ENCODE measurements at regions not wholly inside any gene's neighbourhood (a gene's known extent, or its start where the extent isn't known, plus 50 kb on each side); places are given as distances from the start of the nearest gene placed in this dataset.

- Histone ChIP-seq H3K4me1 (ENCODE audit: control insufficient read depth, insufficient read depth, low read length) (no peaks in the 10 kb centered on the region), H3K36me3 (ENCODE audit: control insufficient read depth, insufficient read depth, low read length) (no peaks in the 10 kb centered on the region), H3K4me3 (ENCODE audit: low read depth, low read length) (no peak overlapping the region), H3K9ac (ENCODE audit: low read depth, low read length) (no peak overlapping the region), H3K27me3 (ENCODE audit: control insufficient read depth, insufficient read depth, low read length) (no peaks in the 10 kb centered on the region), H3K9me3 (ENCODE audit: control insufficient read depth, insufficient read depth, low read length) (0 out of 2 replicates have a peak, but pooled peaks cover 6% of the 10 kb centered on the region), H3K27ac (ENCODE audit: low read depth, low read length) (no peak overlapping the region)
These were observed 316.8 kb downstream of the SETD4 start for GRCh38 chr21:35743571-35743970.

- no peaks in the 10 kb centered on the region for H3K4me1 ChIP-seq (ENCODE audit: control insufficient read depth, insufficient read depth, low read length)
- no peaks in the 10 kb centered on the region for H3K27me3 ChIP-seq (ENCODE audit: control insufficient read depth, insufficient read depth, low read length)
- H3K9ac ChIP-seq (ENCODE audit: low read depth, low read length) = no peak overlapping the region
- no peak overlapping the region for H3K4me3 ChIP-seq (ENCODE audit: low read depth, low read length)
- no peaks in the 10 kb centered on the region for H3K36me3 ChIP-seq (ENCODE audit: control insufficient read depth, insufficient read depth, low read length)
- 0 out of 2 replicates have a peak, but pooled peaks cover 7% of the 10 kb centered on the region for H3K9me3 ChIP-seq (ENCODE audit: control insufficient read depth, insufficient read depth, low read length)
- no peak overlapping the region for H3K27ac ChIP-seq (ENCODE audit: low read depth, low read length)
These were observed 321.9 kb downstream of the SETD4 start for GRCh38 chr21:35738347-35738961.

GRCh38 chr21:35737899-35738346 is 322.4 kb downstream of the SETD4 start:
- no peak overlapping the region for H3K9ac ChIP-seq (ENCODE audit: low read depth, low read length)
- no peak overlapping the region for H3K4me3 ChIP-seq (ENCODE audit: low read depth, low read length)
- no peaks in the 10 kb centered on the region for H3K27me3 ChIP-seq (ENCODE audit: control insufficient read depth, insufficient read depth, low read length)
- H3K9me3 ChIP-seq (ENCODE audit: control insufficient read depth, insufficient read depth, low read length) = 0 out of 2 replicates have a peak, but pooled peaks cover 7% of the 10 kb centered on the region
- H3K4me1 ChIP-seq (ENCODE audit: control insufficient read depth, insufficient read depth, low read length) = no peaks in the 10 kb centered on the region
- H3K36me3 ChIP-seq (ENCODE audit: control insufficient read depth, insufficient read depth, low read length) = no peaks in the 10 kb centered on the region
- no peak overlapping the region for H3K27ac ChIP-seq (ENCODE audit: low read depth, low read length)

GRCh38 chr21:35737449-35737848 is 322.9 kb downstream of the SETD4 start:
- no peak overlapping the region for H3K4me3 ChIP-seq (ENCODE audit: low read depth, low read length)
- H3K9ac ChIP-seq (ENCODE audit: low read depth, low read length) = no peak overlapping the region
- H3K36me3 ChIP-seq (ENCODE audit: control insufficient read depth, insufficient read depth, low read length) = no peaks in the 10 kb centered on the region
- 0 out of 2 replicates have a peak, but pooled peaks cover 7% of the 10 kb centered on the region for H3K9me3 ChIP-seq (ENCODE audit: control insufficient read depth, insufficient read depth, low read length)
- H3K27ac ChIP-seq (ENCODE audit: low read depth, low read length) = no peak overlapping the region
- H3K4me1 ChIP-seq (ENCODE audit: control insufficient read depth, insufficient read depth, low read length) = no peaks in the 10 kb centered on the region
- H3K27me3 ChIP-seq (ENCODE audit: control insufficient read depth, insufficient read depth, low read length) = no peaks in the 10 kb centered on the region

GRCh38 chr21:35732788-35733187 is 327.5 kb downstream of the SETD4 start:
- H3K27me3 ChIP-seq (ENCODE audit: control insufficient read depth, insufficient read depth, low read length) = no peaks in the 10 kb centered on the region
- H3K9ac ChIP-seq (ENCODE audit: low read depth, low read length) = no peak overlapping the region
- H3K27ac ChIP-seq (ENCODE audit: low read depth, low read length) = no peak overlapping the region

GRCh38 chr21:35730325-35730724 is 330.0 kb downstream of the SETD4 start:
- Histone ChIP-seq H3K9ac (ENCODE audit: low read depth, low read length) (no peak overlapping the region), H3K4me3 (ENCODE audit: low read depth, low read length) (no peak overlapping the region), H3K36me3 (ENCODE audit: control insufficient read depth, insufficient read depth, low read length) (no peaks in the 10 kb centered on the region), H3K27me3 (ENCODE audit: control insufficient read depth, insufficient read depth, low read length) (no peaks in the 10 kb centered on the region), H3K9me3 (ENCODE audit: control insufficient read depth, insufficient read depth, low read length) (0 out of 2 replicates have a peak, but pooled peaks cover 2% of the 10 kb centered on the region), H3K4me1 (ENCODE audit: control insufficient read depth, insufficient read depth, low read length) (no peaks in the 10 kb centered on the region), H3K27ac (ENCODE audit: low read depth, low read length) (no peak overlapping the region)

More at GRCh38 chr21:35732788-35733187, 327.5 kb downstream of the SETD4 start:
- Histone ChIP-seq H3K9me3 (ENCODE audit: control insufficient read depth, insufficient read depth, low read length) (0 out of 2 replicates have a peak, but pooled peaks cover 2% of the 10 kb centered on the region), H3K4me3 (ENCODE audit: low read depth, low read length) (no peak overlapping the region), H3K36me3 (ENCODE audit: control insufficient read depth, insufficient read depth, low read length) (no peaks in the 10 kb centered on the region), H3K4me1 (ENCODE audit: control insufficient read depth, insufficient read depth, low read length) (no peaks in the 10 kb centered on the region)

GRCh38 chr21:35727830-35728229 is 332.5 kb downstream of the SETD4 start:
- Histone ChIP-seq H3K36me3 (ENCODE audit: control insufficient read depth, insufficient read depth, low read length) (no peaks in the 10 kb centered on the region), H3K4me3 (ENCODE audit: low read depth, low read length) (no peak overlapping the region), H3K9me3 (ENCODE audit: control insufficient read depth, insufficient read depth, low read length) (no peaks in the 10 kb centered on the region), H3K4me1 (ENCODE audit: control insufficient read depth, insufficient read depth, low read length) (no peaks in the 10 kb centered on the region), H3K9ac (ENCODE audit: low read depth, low read length) (no peak overlapping the region), H3K27ac (ENCODE audit: low read depth, low read length) (no peak overlapping the region), H3K27me3 (ENCODE audit: control insufficient read depth, insufficient read depth, low read length) (no peaks in the 10 kb centered on the region)

GRCh38 chr21:35724156-35724555 is 336.2 kb downstream of the SETD4 start:
- no peak overlapping the region for H3K4me3 ChIP-seq (ENCODE audit: low read depth, low read length)
- peaks cover 3% of the 10 kb centered on the region; the same call in 1 of the 2 replicates for H3K27me3 ChIP-seq (ENCODE audit: control insufficient read depth, insufficient read depth, low read length)
- H3K4me1 ChIP-seq (ENCODE audit: control insufficient read depth, insufficient read depth, low read length) = no peaks in the 10 kb centered on the region
- no peaks in the 10 kb centered on the region for H3K9me3 ChIP-seq (ENCODE audit: control insufficient read depth, insufficient read depth, low read length)
- H3K27ac ChIP-seq (ENCODE audit: low read depth, low read length) = no peak overlapping the region
- H3K9ac ChIP-seq (ENCODE audit: low read depth, low read length) = no peak overlapping the region
- no peaks in the 10 kb centered on the region for H3K36me3 ChIP-seq (ENCODE audit: control insufficient read depth, insufficient read depth, low read length)

GRCh38 chr21:35721701-35722100 is 338.6 kb downstream of the SETD4 start:
- Histone ChIP-seq H3K4me1 (ENCODE audit: control insufficient read depth, insufficient read depth, low read length) (no peaks in the 10 kb centered on the region), H3K9ac (ENCODE audit: low read depth, low read length) (no peak overlapping the region), H3K36me3 (ENCODE audit: control insufficient read depth, insufficient read depth, low read length) (no peaks in the 10 kb centered on the region), H3K27ac (ENCODE audit: low read depth, low read length) (no peak overlapping the region), H3K27me3 (ENCODE audit: control insufficient read depth, insufficient read depth, low read length) (peaks cover 18% of the 10 kb centered on the region), H3K4me3 (ENCODE audit: low read depth, low read length) (no peak overlapping the region), H3K9me3 (ENCODE audit: control insufficient read depth, insufficient read depth, low read length) (no peaks in the 10 kb centered on the region)

GRCh38 chr21:35720208-35720731 is 340.1 kb downstream of the SETD4 start:
- H3K27me3 ChIP-seq (ENCODE audit: control insufficient read depth, insufficient read depth, low read length) = peaks cover 32% of the 10 kb centered on the region

GRCh38 chr21:35719080-35719479 is 341.2 kb downstream of the SETD4 start:
- H3K9ac ChIP-seq (ENCODE audit: low read depth, low read length) = no peak overlapping the region
- H3K4me1 ChIP-seq (ENCODE audit: control insufficient read depth, insufficient read depth, low read length) = no peaks in the 10 kb centered on the region
- no peak overlapping the region for H3K4me3 ChIP-seq (ENCODE audit: low read depth, low read length)
- H3K27me3 ChIP-seq (ENCODE audit: control insufficient read depth, insufficient read depth, low read length) = peaks cover 32% of the 10 kb centered on the region
- no peak overlapping the region for H3K27ac ChIP-seq (ENCODE audit: low read depth, low read length)
- no peaks in the 10 kb centered on the region for H3K9me3 ChIP-seq (ENCODE audit: control insufficient read depth, insufficient read depth, low read length)
- no peaks in the 10 kb centered on the region for H3K36me3 ChIP-seq (ENCODE audit: control insufficient read depth, insufficient read depth, low read length)

More at GRCh38 chr21:35720208-35720731, 340.1 kb downstream of the SETD4 start:
- no peaks in the 10 kb centered on the region for H3K36me3 ChIP-seq (ENCODE audit: control insufficient read depth, insufficient read depth, low read length)
- no peak overlapping the region for H3K27ac ChIP-seq (ENCODE audit: low read depth, low read length)
- no peaks in the 10 kb centered on the region for H3K4me1 ChIP-seq (ENCODE audit: control insufficient read depth, insufficient read depth, low read length)
- H3K9me3 ChIP-seq (ENCODE audit: control insufficient read depth, insufficient read depth, low read length) = no peaks in the 10 kb centered on the region
- no peak overlapping the region for H3K4me3 ChIP-seq (ENCODE audit: low read depth, low read length)
- no peak overlapping the region for H3K9ac ChIP-seq (ENCODE audit: low read depth, low read length)

Data from HUES48 (cell line).